ENCODE measurements at regions not wholly inside any gene's neighbourhood (a gene's known extent, or its start where the extent isn't known, plus 50 kb on each side); places are given as distances from the start of the nearest gene placed in this dataset.

GRCh38 chr1:73097917-73098316 lies 815.6 kb upstream of the NEGR1 start:
- TF ChIP-seq YY1 (IDR thresholded peaks at IDR 0.05; ENCODE audit: insufficient read depth, insufficient read length) = no peak
- TF ChIP-seq ZNF274 (IDR thresholded peaks at IDR 0.05; ENCODE audit: low read depth, low read length) = no peak

All from NT2/D1 (cell line).